K562 (cell line): ENCODE measurements at regions not wholly inside any gene's neighbourhood (a gene's known extent, or its start where the extent isn't known, plus 50 kb on each side); places are given as distances from the start of the nearest gene placed in this dataset.

ENCODE experiments used
- ATF6 ChIP-seq: sonication (generic); formaldehyde crosslinking; IDR thresholded peaks from 2 replicates; pipeline ENCODE4 v1.4.0; 2020; ENCODE audit warnings: mild to moderate bottlenecking, missing genetic modification reagents
- HMGXB4 ChIP-seq: sonication (generic); formaldehyde crosslinking; IDR thresholded peaks from 2 replicates; pipeline ENCODE4 v1.8.1; 2023; ENCODE audit warnings: mild to moderate bottlenecking, missing genetic modification reagents
- NCOR1 ChIP-seq: fragments of 450-650 bp; IDR thresholded peaks from 2 replicates; pipeline ENCODE4 v1.6.1; 2016; ENCODE audit warnings: mild to moderate bottlenecking, moderate library complexity
- TEAD4 ChIP-seq, 2 experiments: sonication (generic) in 1 of 2; formaldehyde crosslinking in 1 of 2; IDR thresholded peaks; 2 replicates each; pipeline versions ENCODE4 v1.6.1 to v1.8.0; 2012 to 2022; ENCODE audit warnings: borderline replicate concordance in 1 of 2, inconsistent platforms in 1 of 2, low read length in 1 of 2, mild to moderate bottlenecking in 1 of 2, missing genetic modification reagents in 1 of 2
- ZNF318 ChIP-seq, 2 experiments: fragments of 450-650 bp; IDR thresholded peaks; 2 replicates each; pipeline ENCODE4 v1.6.1; 2016; ENCODE audit warnings: mild to moderate bottlenecking in 2 of 2, borderline replicate concordance in 1 of 2, low read depth in 1 of 2, moderate library complexity in 1 of 2
- ZNF57 ChIP-seq: fragments of 450-650 bp; formaldehyde crosslinking; IDR thresholded peaks from 2 replicates; pipeline ENCODE4 v1.4.0; 2020; ENCODE audit warnings: mild to moderate bottlenecking, moderate library complexity
- ZNF740 ChIP-seq, 3 experiments: fragments of 200-800 bp in 1 of 3; sonication (Bioruptor generic) in 1 of 3; sonication (generic) in 1 of 3; formaldehyde crosslinking in 1 of 3; IDR thresholded peaks; 2 replicates each; pipeline versions ENCODE4 v1.6.1 to v1.8.0; 2016 to 2022; ENCODE audit warnings: mild to moderate bottlenecking in 2 of 3, missing compliant biosample characterization in 2 of 3, missing genetic modification characterization in 2 of 3, missing genetic modification reagents in 1 of 3

GRCh38 chr5:125064621-125065438, 318.4 kb upstream of the ZNF608 start (continued):
- no peak for TF ChIP-seq ZNF318 (IDR thresholded peaks at IDR 0.05; ENCODE audit: borderline replicate concordance in 1 of 2, low read depth in 1 of 2)
- no peak for TF ChIP-seq ZNF740 (CRISPR knock-in tag; IDR thresholded peaks at IDR 0.05)
- no peak for TF ChIP-seq ZNF740 (tag; IDR thresholded peaks at IDR 0.05)
- TF ChIP-seq ATF6 (CRISPR knock-in tag), result no peak
- TF ChIP-seq HMGXB4, result no peak
- TF ChIP-seq ZNF57 (CRISPR knock-in tag), result no peak
- TF ChIP-seq TEAD4 (IDR thresholded peaks at IDR 0.05; ENCODE audit: low read length), result no peak
- no peak for TF ChIP-seq TEAD4 (CRISPR knock-in tag; IDR thresholded peaks at IDR 0.05; ENCODE audit: borderline replicate concordance)
- TF ChIP-seq NCOR1, result no peak
- TF ChIP-seq, all 486 proteins: peak for 0
